ENCODE measurements at regions not wholly inside any gene's neighbourhood (a gene's known extent, or its start where the extent isn't known, plus 50 kb on each side); places are given as distances from the start of the nearest gene placed in this dataset.

GRCh38 chr18:76660571-76661192 lies 161.7 kb upstream of the ZNF236 start:
- Histone ChIP-seq H3K9ac (ENCODE audit: low read depth, low read length) (no peak overlapping the region), H3K27ac (ENCODE audit: low read depth, low read length) (no peak overlapping the region), H3K36me3 (ENCODE audit: control insufficient read depth, insufficient read depth, low read length) (no peaks in the 10 kb centered on the region), H3K27me3 (ENCODE audit: control insufficient read depth, insufficient read depth, low read length) (no peaks in the 10 kb centered on the region), H3K4me3 (ENCODE audit: low read depth, low read length) (no peak overlapping the region), H3K9me3 (ENCODE audit: control insufficient read depth, insufficient read depth, low read length) (no peaks in the 10 kb centered on the region), H3K4me1 (ENCODE audit: control insufficient read depth, insufficient read depth, low read length) (no peaks in the 10 kb centered on the region)

DNA sequence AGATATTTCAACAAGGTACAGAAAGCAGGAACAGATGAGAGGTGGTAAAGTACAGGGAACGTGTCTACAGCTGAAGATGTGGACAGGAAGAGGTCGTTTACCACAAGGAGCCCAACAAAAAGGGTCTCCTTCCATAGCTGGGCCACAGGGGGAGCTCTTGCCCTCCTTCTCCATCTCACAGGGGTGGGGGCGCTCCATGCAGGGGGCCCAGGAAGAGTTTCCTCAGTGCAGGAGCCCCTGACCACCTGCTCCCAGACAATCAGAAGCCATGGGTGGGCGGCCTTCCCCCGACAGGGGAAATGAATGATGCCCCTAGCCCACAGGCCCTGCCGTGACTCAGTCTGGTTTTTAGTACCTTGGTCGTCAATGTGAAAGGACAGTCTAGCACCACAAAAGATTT lies 163.6 kb upstream of the ZNF516 start:
- Histone ChIP-seq H3K27ac (ENCODE audit: low read depth, low read length) (no peak overlapping the region), H3K27me3 (ENCODE audit: control insufficient read depth, insufficient read depth, low read length) (no peaks in the 10 kb centered on the region), H3K9ac (ENCODE audit: low read depth, low read length) (no peak overlapping the region), H3K4me1 (ENCODE audit: control insufficient read depth, insufficient read depth, low read length) (no peaks in the 10 kb centered on the region), H3K9me3 (ENCODE audit: control insufficient read depth, insufficient read depth, low read length) (no peaks in the 10 kb centered on the region), H3K4me3 (ENCODE audit: low read depth, low read length) (no peak overlapping the region), H3K36me3 (ENCODE audit: control insufficient read depth, insufficient read depth, low read length) (no peaks in the 10 kb centered on the region)

GRCh38 chr18:76657911-76658470 lies 162.9 kb upstream of the ZNF516 start:
- no peak overlapping the region for H3K4me3 ChIP-seq (ENCODE audit: low read depth, low read length)
- no peaks in the 10 kb centered on the region for H3K36me3 ChIP-seq (ENCODE audit: control insufficient read depth, insufficient read depth, low read length)
- no peaks in the 10 kb centered on the region for H3K4me1 ChIP-seq (ENCODE audit: control insufficient read depth, insufficient read depth, low read length)
- H3K9ac ChIP-seq (ENCODE audit: low read depth, low read length) = no peak overlapping the region
- H3K27ac ChIP-seq (ENCODE audit: low read depth, low read length) = no peak overlapping the region
- no peaks in the 10 kb centered on the region for H3K27me3 ChIP-seq (ENCODE audit: control insufficient read depth, insufficient read depth, low read length)
- H3K9me3 ChIP-seq (ENCODE audit: control insufficient read depth, insufficient read depth, low read length) = no peaks in the 10 kb centered on the region

DNA sequence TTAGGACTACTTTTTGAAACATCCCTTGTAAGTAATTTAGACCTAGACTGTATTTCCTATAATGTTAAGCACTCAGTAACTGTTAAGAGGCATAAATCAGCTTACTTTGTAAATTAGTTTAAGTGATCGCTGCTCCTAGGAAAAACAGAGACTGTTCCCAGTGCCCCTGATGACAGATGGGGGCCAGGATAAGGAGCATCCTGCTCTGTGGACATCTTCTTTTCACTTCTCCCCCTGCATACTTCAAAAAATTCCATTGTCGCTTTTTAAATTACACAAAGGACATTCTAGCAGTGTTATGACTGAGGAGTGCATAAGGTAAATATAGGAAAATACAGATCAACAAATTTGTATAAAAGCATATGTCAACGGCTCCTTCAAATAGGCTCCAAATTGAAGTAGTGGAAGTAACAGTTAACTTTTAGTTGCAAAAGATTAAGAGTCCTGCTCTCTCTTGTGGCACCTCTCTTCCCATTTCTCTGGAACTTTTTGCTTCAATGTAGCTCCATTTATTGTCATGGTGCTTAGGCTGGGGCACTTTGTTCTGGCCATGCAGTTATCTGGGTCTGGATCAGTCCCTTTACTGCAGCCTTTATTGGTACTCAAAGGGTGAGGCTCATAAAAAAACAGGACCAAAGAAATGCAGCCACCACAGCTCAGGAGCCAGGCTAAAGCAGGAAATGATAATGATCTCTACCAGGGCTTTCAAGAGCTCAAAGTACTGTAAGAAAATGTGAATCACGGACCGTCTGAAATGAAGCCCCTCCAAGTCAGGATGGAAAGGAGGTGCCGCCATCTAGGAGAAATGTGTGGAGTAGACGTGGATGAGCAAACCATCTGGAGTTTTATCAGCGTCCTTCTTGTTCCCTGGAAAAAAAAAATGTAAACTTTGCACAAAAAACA lies 162.1 kb upstream of the ZNF516 start:
- Histone ChIP-seq H3K9me3 (ENCODE audit: control insufficient read depth, insufficient read depth, low read length) (no peaks in the 10 kb centered on the region), H3K9ac (ENCODE audit: low read depth, low read length) (no peak overlapping the region), H3K4me3 (ENCODE audit: low read depth, low read length) (no peak overlapping the region), H3K27ac (ENCODE audit: low read depth, low read length) (no peak overlapping the region), H3K4me1 (ENCODE audit: control insufficient read depth, insufficient read depth, low read length) (no peaks in the 10 kb centered on the region), H3K36me3 (ENCODE audit: control insufficient read depth, insufficient read depth, low read length) (no peaks in the 10 kb centered on the region), H3K27me3 (ENCODE audit: control insufficient read depth, insufficient read depth, low read length) (no peaks in the 10 kb centered on the region)

DNA sequence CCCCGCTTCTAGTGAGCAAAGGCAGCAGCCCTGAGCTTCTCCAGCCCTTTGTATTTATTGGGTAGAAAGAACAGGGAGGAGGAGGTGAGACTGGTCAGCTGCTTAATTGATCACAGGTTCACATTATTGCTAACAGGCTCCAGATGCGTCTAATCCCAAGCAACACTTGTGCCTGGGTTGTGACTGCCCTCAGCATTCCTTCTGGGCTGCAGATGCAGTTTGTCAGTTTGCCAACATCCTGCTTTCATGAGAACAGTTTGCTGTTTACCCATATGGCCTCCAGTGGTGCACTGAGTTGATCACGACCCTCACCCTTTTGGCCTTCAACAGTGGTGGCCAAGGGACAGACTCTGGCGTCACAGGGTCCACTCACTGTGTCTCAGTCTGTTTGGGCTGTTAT lies 159.5 kb upstream of the ZNF516 start:
- Histone ChIP-seq H3K27ac (ENCODE audit: low read depth, low read length) (no peak overlapping the region), H3K27me3 (ENCODE audit: control insufficient read depth, insufficient read depth, low read length) (no peaks in the 10 kb centered on the region), H3K9me3 (ENCODE audit: control insufficient read depth, insufficient read depth, low read length) (no peaks in the 10 kb centered on the region), H3K4me1 (ENCODE audit: control insufficient read depth, insufficient read depth, low read length) (no peaks in the 10 kb centered on the region), H3K36me3 (ENCODE audit: control insufficient read depth, insufficient read depth, low read length) (no peaks in the 10 kb centered on the region), H3K9ac (ENCODE audit: low read depth, low read length) (no peak overlapping the region), H3K4me3 (ENCODE audit: low read depth, low read length) (no peak overlapping the region)

GRCh38 chr18:76647322-76647721 lies 152.3 kb upstream of the ZNF516 start:
- Histone ChIP-seq H3K4me1 (ENCODE audit: control insufficient read depth, insufficient read depth, low read length) (no peaks in the 10 kb centered on the region), H3K27ac (ENCODE audit: low read depth, low read length) (no peak overlapping the region), H3K4me3 (ENCODE audit: low read depth, low read length) (no peak overlapping the region), H3K27me3 (ENCODE audit: control insufficient read depth, insufficient read depth, low read length) (no peaks in the 10 kb centered on the region), H3K36me3 (ENCODE audit: control insufficient read depth, insufficient read depth, low read length) (no peaks in the 10 kb centered on the region), H3K9ac (ENCODE audit: low read depth, low read length) (no peak overlapping the region), H3K9me3 (ENCODE audit: control insufficient read depth, insufficient read depth, low read length) (no peaks in the 10 kb centered on the region)

GRCh38 chr18:76644580-76644979 lies 149.5 kb upstream of the ZNF516 start:
- Histone ChIP-seq H3K36me3 (ENCODE audit: control insufficient read depth, insufficient read depth, low read length) (no peaks in the 10 kb centered on the region), H3K9me3 (ENCODE audit: control insufficient read depth, insufficient read depth, low read length) (no peaks in the 10 kb centered on the region), H3K4me1 (ENCODE audit: control insufficient read depth, insufficient read depth, low read length) (no peaks in the 10 kb centered on the region), H3K27me3 (ENCODE audit: control insufficient read depth, insufficient read depth, low read length) (no peaks in the 10 kb centered on the region), H3K27ac (ENCODE audit: low read depth, low read length) (no peak overlapping the region), H3K9ac (ENCODE audit: low read depth, low read length) (no peak overlapping the region), H3K4me3 (ENCODE audit: low read depth, low read length) (no peak overlapping the region)

DNA sequence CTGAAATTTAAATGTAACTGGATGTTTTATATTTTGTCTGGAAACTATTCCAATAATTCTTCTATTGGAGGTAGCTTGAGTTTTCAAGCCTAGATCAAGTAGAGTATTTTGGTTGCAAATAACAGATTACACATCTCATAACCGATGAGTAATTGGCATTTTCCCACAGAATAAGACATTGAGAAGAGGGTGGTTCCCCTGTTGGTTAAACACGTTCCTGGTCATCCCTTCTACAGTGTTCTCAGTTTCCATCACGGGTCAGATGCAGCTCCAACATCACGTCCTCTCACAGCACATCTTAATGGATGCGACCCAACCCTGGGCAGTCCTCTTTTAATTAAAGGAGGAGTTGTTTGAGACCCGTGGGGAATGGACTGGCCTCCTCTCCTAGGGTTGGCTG lies 149.0 kb upstream of the ZNF516 start:
- no peak overlapping the region for H3K4me3 ChIP-seq (ENCODE audit: low read depth, low read length)
- no peaks in the 10 kb centered on the region for H3K27me3 ChIP-seq (ENCODE audit: control insufficient read depth, insufficient read depth, low read length)
- no peak overlapping the region for H3K9ac ChIP-seq (ENCODE audit: low read depth, low read length)
- no peaks in the 10 kb centered on the region for H3K4me1 ChIP-seq (ENCODE audit: control insufficient read depth, insufficient read depth, low read length)
- H3K27ac ChIP-seq (ENCODE audit: low read depth, low read length) = no peak overlapping the region
- no peaks in the 10 kb centered on the region for H3K9me3 ChIP-seq (ENCODE audit: control insufficient read depth, insufficient read depth, low read length)
- no peaks in the 10 kb centered on the region for H3K36me3 ChIP-seq (ENCODE audit: control insufficient read depth, insufficient read depth, low read length)

GRCh38 chr18:76643199-76643598 lies 148.2 kb upstream of the ZNF516 start:
- no peaks in the 10 kb centered on the region for H3K9me3 ChIP-seq (ENCODE audit: control insufficient read depth, insufficient read depth, low read length)
- no peaks in the 10 kb centered on the region for H3K4me1 ChIP-seq (ENCODE audit: control insufficient read depth, insufficient read depth, low read length)
- H3K27ac ChIP-seq (ENCODE audit: low read depth, low read length) = no peak overlapping the region
- no peaks in the 10 kb centered on the region for H3K27me3 ChIP-seq (ENCODE audit: control insufficient read depth, insufficient read depth, low read length)
- H3K36me3 ChIP-seq (ENCODE audit: control insufficient read depth, insufficient read depth, low read length) = no peaks in the 10 kb centered on the region
- H3K9ac ChIP-seq (ENCODE audit: low read depth, low read length) = no peak overlapping the region
- no peak overlapping the region for H3K4me3 ChIP-seq (ENCODE audit: low read depth, low read length)

DNA sequence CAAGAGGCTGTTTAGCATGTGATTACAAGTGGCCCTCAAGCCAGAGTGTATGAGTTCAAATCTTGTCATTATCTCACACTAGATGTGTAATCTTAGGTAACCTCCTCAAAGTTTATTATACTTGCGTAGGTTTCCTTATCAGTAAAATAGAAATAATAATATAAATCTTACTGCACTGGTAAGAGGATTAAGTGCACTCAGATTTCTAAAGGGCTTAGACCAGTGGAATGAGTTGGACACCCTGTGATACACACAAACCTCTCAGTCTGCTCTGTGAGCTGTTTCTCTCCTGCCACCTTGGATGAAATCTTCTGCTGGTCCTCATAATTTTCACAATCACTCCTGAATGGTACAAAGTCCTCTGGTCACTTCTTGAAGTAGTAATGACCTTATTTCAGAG lies 145.4 kb upstream of the ZNF516 start:
- Histone ChIP-seq H3K27ac (ENCODE audit: low read depth, low read length) (no peak overlapping the region), H3K9ac (ENCODE audit: low read depth, low read length) (no peak overlapping the region), H3K9me3 (ENCODE audit: control insufficient read depth, insufficient read depth, low read length) (no peaks in the 10 kb centered on the region), H3K36me3 (ENCODE audit: control insufficient read depth, insufficient read depth, low read length) (no peaks in the 10 kb centered on the region), H3K4me3 (ENCODE audit: low read depth, low read length) (no peak overlapping the region), H3K27me3 (ENCODE audit: control insufficient read depth, insufficient read depth, low read length) (no peaks in the 10 kb centered on the region), H3K4me1 (ENCODE audit: control insufficient read depth, insufficient read depth, low read length) (no peaks in the 10 kb centered on the region)

DNA sequence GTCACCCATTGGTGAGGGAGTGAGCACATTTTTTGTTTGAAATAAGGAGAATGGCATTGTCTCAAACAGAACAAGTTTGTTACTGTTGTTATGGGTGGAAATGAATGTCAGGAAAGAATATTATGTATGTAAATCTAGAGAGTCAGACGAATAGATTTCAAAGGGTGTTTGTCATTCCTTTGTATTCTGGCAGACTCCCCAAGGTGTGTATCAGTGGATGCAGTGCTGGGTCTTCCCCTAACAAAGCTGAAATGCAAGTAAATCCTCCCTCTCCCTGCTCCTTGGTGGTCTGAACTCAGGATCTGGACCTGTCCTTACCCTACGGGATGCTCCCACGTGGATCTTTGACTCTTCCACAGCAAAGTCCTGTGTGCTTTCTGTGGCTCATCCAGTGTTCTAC lies 139.5 kb upstream of the ZNF516 start:
- Histone ChIP-seq H3K4me3 (ENCODE audit: low read depth, low read length) (no peak overlapping the region), H3K27ac (ENCODE audit: low read depth, low read length) (peak overlapping the region; percentile 23), H3K36me3 (ENCODE audit: control insufficient read depth, insufficient read depth, low read length) (no peaks in the 10 kb centered on the region), H3K9ac (ENCODE audit: low read depth, low read length) (no peak overlapping the region), H3K4me1 (ENCODE audit: control insufficient read depth, insufficient read depth, low read length) (no peaks in the 10 kb centered on the region), H3K27me3 (ENCODE audit: control insufficient read depth, insufficient read depth, low read length) (no peaks in the 10 kb centered on the region), H3K9me3 (ENCODE audit: control insufficient read depth, insufficient read depth, low read length) (no peaks in the 10 kb centered on the region)

Data from HUES48 (cell line).